ENCODE measurements at regions not wholly inside any gene's neighbourhood (a gene's known extent, or its start where the extent isn't known, plus 50 kb on each side); places are given as distances from the start of the nearest gene placed in this dataset.

- Histone ChIP-seq H3K79me2 (ENCODE audit: low read length) (no peaks in the 10 kb centered on the region), H3K4me3 (ENCODE audit: low read length) (no peak overlapping the region), H3K27ac (ENCODE audit: low read length) (no peak overlapping the region), H3K36me3 (ENCODE audit: insufficient read depth, low read length) (no peaks in the 10 kb centered on the region), H3K4me1 (ENCODE audit: low read length) (no peaks in the 10 kb centered on the region), H3K9me3 (ENCODE audit: low read length) (no peaks in the 10 kb centered on the region), H2AFZ (ENCODE audit: low read length) (no peak overlapping the region), H4K20me1 (ENCODE audit: insufficient read depth, low read depth, low read length) (no peaks in the 10 kb centered on the region), H3K9ac (ENCODE audit: low read length) (no peak overlapping the region), H3K9me2 (replicated peaks; ENCODE audit: insufficient read depth, low read length) (no peaks in the 10 kb centered on the region), H3K27me3 (ENCODE audit: low read length) (no peaks in the 10 kb centered on the region), H3K4me2 (ENCODE audit: low read depth, low read length, poor library complexity, severe bottlenecking) (no peak overlapping the region)
- DNase-seq = no peak
Measured at GRCh38 chr3:152113413-152113812, 155.3 kb upstream of the MBNL1 start.

GRCh38 chr3:152113992-152114651 lies 154.6 kb upstream of the MBNL1 start:
- H3K27me3 ChIP-seq (ENCODE audit: low read length) = no peaks in the 10 kb centered on the region
- no peak overlapping the region for H3K4me2 ChIP-seq (ENCODE audit: low read depth, low read length, poor library complexity, severe bottlenecking)
- no peaks in the 10 kb centered on the region for H3K36me3 ChIP-seq (ENCODE audit: insufficient read depth, low read length)
- no peak overlapping the region for H3K27ac ChIP-seq (ENCODE audit: low read length)
- H2AFZ ChIP-seq (ENCODE audit: low read length) = no peak overlapping the region
- H3K9me2 ChIP-seq (replicated peaks; ENCODE audit: insufficient read depth, low read length) = no peaks in the 10 kb centered on the region
- no peak overlapping the region for H3K4me3 ChIP-seq (ENCODE audit: low read length)
- H3K9ac ChIP-seq (ENCODE audit: low read length) = no peak overlapping the region
- H3K9me3 ChIP-seq (ENCODE audit: low read length) = no peaks in the 10 kb centered on the region
- no peak for DNase-seq
- no peaks in the 10 kb centered on the region for H3K4me1 ChIP-seq (ENCODE audit: low read length)
- no peaks in the 10 kb centered on the region for H3K79me2 ChIP-seq (ENCODE audit: low read length)
- no peaks in the 10 kb centered on the region for H4K20me1 ChIP-seq (ENCODE audit: insufficient read depth, low read depth, low read length)

GRCh38 chr3:152120601-152121269 lies 148.0 kb upstream of the MBNL1 start:
- Histone ChIP-seq H3K36me3 (ENCODE audit: insufficient read depth, low read length) (no peaks in the 10 kb centered on the region), H3K79me2 (ENCODE audit: low read length) (no peaks in the 10 kb centered on the region), H3K27ac (ENCODE audit: low read length) (no peak overlapping the region), H3K9me2 (replicated peaks; ENCODE audit: insufficient read depth, low read length) (no peaks in the 10 kb centered on the region), H3K27me3 (ENCODE audit: low read length) (no peaks in the 10 kb centered on the region), H2AFZ (ENCODE audit: low read length) (no peak overlapping the region), H3K4me1 (ENCODE audit: low read length) (peaks cover 4% of the 10 kb centered on the region; the same call in 1 of the 2 replicates), H4K20me1 (ENCODE audit: insufficient read depth, low read depth, low read length) (no peaks in the 10 kb centered on the region), H3K4me2 (ENCODE audit: low read depth, low read length, poor library complexity, severe bottlenecking) (no peak overlapping the region), H3K4me3 (ENCODE audit: low read length) (no peak overlapping the region), H3K9ac (ENCODE audit: low read length) (no peak overlapping the region), H3K9me3 (ENCODE audit: low read length) (no peaks in the 10 kb centered on the region)
- DNase-seq = no peak

GRCh38 chr3:152121270-152121636 lies 147.5 kb upstream of the MBNL1 start:
- no peak overlapping the region for H2AFZ ChIP-seq (ENCODE audit: low read length)
- no peak for DNase-seq
- no peaks in the 10 kb centered on the region for H3K9me3 ChIP-seq (ENCODE audit: low read length)
- H3K4me2 ChIP-seq (ENCODE audit: low read depth, low read length, poor library complexity, severe bottlenecking) = no peak overlapping the region
- no peak overlapping the region for H3K9ac ChIP-seq (ENCODE audit: low read length)
- no peak overlapping the region for H3K4me3 ChIP-seq (ENCODE audit: low read length)
- no peaks in the 10 kb centered on the region for H3K27me3 ChIP-seq (ENCODE audit: low read length)
- no peaks in the 10 kb centered on the region for H3K79me2 ChIP-seq (ENCODE audit: low read length)
- H3K4me1 ChIP-seq (ENCODE audit: low read length) = peaks cover 4% of the 10 kb centered on the region; the same call in 1 of the 2 replicates
- H4K20me1 ChIP-seq (ENCODE audit: insufficient read depth, low read depth, low read length) = no peaks in the 10 kb centered on the region
- H3K27ac ChIP-seq (ENCODE audit: low read length) = no peak overlapping the region
- no peaks in the 10 kb centered on the region for H3K36me3 ChIP-seq (ENCODE audit: insufficient read depth, low read length)
- H3K9me2 ChIP-seq (replicated peaks; ENCODE audit: insufficient read depth, low read length) = no peaks in the 10 kb centered on the region

GRCh38 chr3:152122851-152123250 lies 145.9 kb upstream of the MBNL1 start:
- H3K27ac ChIP-seq (ENCODE audit: low read length) = no peak overlapping the region
- H4K20me1 ChIP-seq (ENCODE audit: insufficient read depth, low read depth, low read length) = no peaks in the 10 kb centered on the region
- H3K27me3 ChIP-seq (ENCODE audit: low read length) = no peaks in the 10 kb centered on the region
- H2AFZ ChIP-seq (ENCODE audit: low read length) = no peak overlapping the region
- H3K4me2 ChIP-seq (ENCODE audit: low read depth, low read length, poor library complexity, severe bottlenecking) = no peak overlapping the region
- no peaks in the 10 kb centered on the region for H3K79me2 ChIP-seq (ENCODE audit: low read length)
- peaks cover 9% of the 10 kb centered on the region; the same call in 1 of the 2 replicates for H3K4me1 ChIP-seq (ENCODE audit: low read length)
- no peaks in the 10 kb centered on the region for H3K9me3 ChIP-seq (ENCODE audit: low read length)
- H3K9me2 ChIP-seq (replicated peaks; ENCODE audit: insufficient read depth, low read length) = no peaks in the 10 kb centered on the region
- H3K9ac ChIP-seq (ENCODE audit: low read length) = no peak overlapping the region
- no peaks in the 10 kb centered on the region for H3K36me3 ChIP-seq (ENCODE audit: insufficient read depth, low read length)
- H3K4me3 ChIP-seq (ENCODE audit: low read length) = no peak overlapping the region
- DNase-seq = no peak

- Histone ChIP-seq H3K27me3 (ENCODE audit: low read length) (no peaks in the 10 kb centered on the region), H3K36me3 (ENCODE audit: insufficient read depth, low read length) (no peaks in the 10 kb centered on the region), H3K4me1 (ENCODE audit: low read length) (peaks cover 9% of the 10 kb centered on the region; the same call in 1 of the 2 replicates), H4K20me1 (ENCODE audit: insufficient read depth, low read depth, low read length) (no peaks in the 10 kb centered on the region), H2AFZ (ENCODE audit: low read length) (no peak overlapping the region), H3K79me2 (ENCODE audit: low read length) (no peaks in the 10 kb centered on the region), H3K4me3 (ENCODE audit: low read length) (no peak overlapping the region), H3K9me2 (replicated peaks; ENCODE audit: insufficient read depth, low read length) (no peaks in the 10 kb centered on the region), H3K4me2 (ENCODE audit: low read depth, low read length, poor library complexity, severe bottlenecking) (no peak overlapping the region), H3K27ac (ENCODE audit: low read length) (no peak overlapping the region), H3K9me3 (ENCODE audit: low read length) (no peaks in the 10 kb centered on the region), H3K9ac (ENCODE audit: low read length) (no peak overlapping the region)
- DNase-seq = no peak
Measured at GRCh38 chr3:152123457-152123856, 145.3 kb upstream of the MBNL1 start.

- Histone ChIP-seq H3K4me2 (ENCODE audit: low read depth, low read length, poor library complexity, severe bottlenecking) (no peak overlapping the region), H3K27me3 (ENCODE audit: low read length) (no peaks in the 10 kb centered on the region), H3K9ac (ENCODE audit: low read length) (no peak overlapping the region), H4K20me1 (ENCODE audit: insufficient read depth, low read depth, low read length) (no peaks in the 10 kb centered on the region), H3K27ac (ENCODE audit: low read length) (no peak overlapping the region), H3K79me2 (ENCODE audit: low read length) (no peaks in the 10 kb centered on the region), H2AFZ (ENCODE audit: low read length) (no peak overlapping the region), H3K4me3 (ENCODE audit: low read length) (no peak overlapping the region), H3K4me1 (ENCODE audit: low read length) (peaks cover 9% of the 10 kb centered on the region; the same call in 1 of the 2 replicates), H3K36me3 (ENCODE audit: insufficient read depth, low read length) (no peaks in the 10 kb centered on the region), H3K9me2 (replicated peaks; ENCODE audit: insufficient read depth, low read length) (no peaks in the 10 kb centered on the region), H3K9me3 (ENCODE audit: low read length) (no peaks in the 10 kb centered on the region)
- DNase-seq = no peak
Measured at GRCh38 chr3:152126260-152126659, 142.5 kb upstream of the MBNL1 start.

GRCh38 chr3:152127058-152127457 lies 141.7 kb upstream of the MBNL1 start:
- no peaks in the 10 kb centered on the region for H3K9me3 ChIP-seq (ENCODE audit: low read length)
- H4K20me1 ChIP-seq (ENCODE audit: insufficient read depth, low read depth, low read length) = no peaks in the 10 kb centered on the region
- no peaks in the 10 kb centered on the region for H3K36me3 ChIP-seq (ENCODE audit: insufficient read depth, low read length)
- H2AFZ ChIP-seq (ENCODE audit: low read length) = no peak overlapping the region
- peaks cover 9% of the 10 kb centered on the region; the same call in 1 of the 2 replicates for H3K4me1 ChIP-seq (ENCODE audit: low read length)
- no peaks in the 10 kb centered on the region for H3K9me2 ChIP-seq (replicated peaks; ENCODE audit: insufficient read depth, low read length)
- no peak overlapping the region for H3K4me2 ChIP-seq (ENCODE audit: low read depth, low read length, poor library complexity, severe bottlenecking)
- DNase-seq = no peak
- no peaks in the 10 kb centered on the region for H3K27me3 ChIP-seq (ENCODE audit: low read length)
- H3K4me3 ChIP-seq (ENCODE audit: low read length) = no peak overlapping the region
- no peaks in the 10 kb centered on the region for H3K79me2 ChIP-seq (ENCODE audit: low read length)
- no peak overlapping the region for H3K27ac ChIP-seq (ENCODE audit: low read length)
- H3K9ac ChIP-seq (ENCODE audit: low read length) = no peak overlapping the region
